HepG2 (cell line): ENCODE measurements at regions not wholly inside any gene's neighbourhood (a gene's known extent, or its start where the extent isn't known, plus 50 kb on each side); places are given as distances from the start of the nearest gene placed in this dataset.

Experiments used
- AFF4 ChIP-seq: sonication (generic); formaldehyde crosslinking; IDR thresholded peaks from 2 replicates; pipeline ENCODE4 v1.4.0; 2020; ENCODE audit warnings: missing genetic modification reagents
- CBFB ChIP-seq: sonication (generic); formaldehyde crosslinking; IDR thresholded peaks from 2 replicates; pipeline ENCODE4 v1.4.0; 2020; ENCODE audit warnings: missing genetic modification reagents
- KDM1A ChIP-seq: IDR thresholded peaks from 2 replicates; pipeline ENCODE4 v1.6.1; 2016; ENCODE audit warnings: missing compliant biosample characterization
- MAX ChIP-seq: IDR thresholded peaks from 2 replicates; pipeline ENCODE4 v1.6.1; 2012; ENCODE audit warnings: inconsistent platforms
- NAIF1 ChIP-seq: sonication (generic); formaldehyde crosslinking; IDR thresholded peaks from 2 replicates; pipeline ENCODE4 v1.5.0; 2020; ENCODE audit warnings: mild to moderate bottlenecking, missing genetic modification reagents, borderline replicate concordance
- POLR2AphosphoS5 ChIP-seq: IDR thresholded peaks from 2 replicates; pipeline ENCODE4 v1.6.1; 2012; ENCODE audit warnings: low read depth, low read length
- RAD21 ChIP-seq: fragments of 450-650 bp; formaldehyde crosslinking; IDR thresholded peaks from 2 replicates; pipeline ENCODE4 v1.5.0; 2020; ENCODE audit warnings: mild to moderate bottlenecking
- TCF7 ChIP-seq: sonication (generic); IDR thresholded peaks from 2 replicates; pipeline ENCODE4 v1.6.1; 2016; ENCODE audit warnings: antibody characterized with exemption, low read depth
- ZNF317 ChIP-seq: sonication (generic); formaldehyde crosslinking; IDR thresholded peaks from 2 replicates; pipeline ENCODE4 v1.5.0; 2020; ENCODE audit warnings: mild to moderate bottlenecking, missing genetic modification reagents

- TF ChIP-seq KDM1A (no peak), NAIF1 (no peak), MAX (no peak), ZNF317 (no peak), RAD21 (no peak), CBFB (CRISPR knock-in tag) (no peak), POLR2AphosphoS5 (no peak), AFF4 (CRISPR knock-in tag) (no peak), TCF7 (no peak)
These were observed 54.2 kb upstream of the ATF3 start for GRCh38 chr1:212554401-212554800.
